ENCODE measurements at regions not wholly inside any gene's neighbourhood (a gene's known extent, or its start where the extent isn't known, plus 50 kb on each side); places are given as distances from the start of the nearest gene placed in this dataset.

GRCh38 chr2:129061069-129061768, 742.6 kb upstream of the HS6ST1 start (continued):
- peak; percentile 68 for TF ChIP-seq ATF3 (IDR thresholded peaks at IDR 0.05)
- no peak for TF ChIP-seq ATF3 (CRISPR knock-in tag; conservative IDR thresholded peaks at IDR 0.05)
- TF ChIP-seq POLR2A (conservative IDR thresholded peaks at IDR 0.05) = no peak
- TF ChIP-seq CHD7 (IDR thresholded peaks at IDR 0.05; ENCODE audit: low read depth, low read length) = no peak
- no peak for TF ChIP-seq ZNF668 (CRISPR knock-in tag; IDR thresholded peaks at IDR 0.05)
- no peak for TF ChIP-seq ZBTB34 (CRISPR knock-in tag; IDR thresholded peaks at IDR 0.05)
- TF ChIP-seq NR1H2 (CRISPR knock-in tag; IDR thresholded peaks at IDR 0.05) = no peak
- TF ChIP-seq RNF2 (IDR thresholded peaks at IDR 0.05) = 0 out of 2 replicates have a peak, but pooled peaks have one; percentile 17
- TF ChIP-seq ZNF143 (CRISPR knock-in tag; IDR thresholded peaks at IDR 0.05) = no peak
- no peak for TF ChIP-seq CHD2 (IDR thresholded peaks at IDR 0.05; ENCODE audit: low read depth, low read length)
- peak; percentile 47 for TF ChIP-seq FOSL1 (tag; conservative IDR thresholded peaks at IDR 0.05)
